ENCODE measurements at regions not wholly inside any gene's neighbourhood (a gene's known extent, or its start where the extent isn't known, plus 50 kb on each side); places are given as distances from the start of the nearest gene placed in this dataset.

GRCh38 chr6:163944897-163945296 lies 530.4 kb downstream of the QKI start:
- no peaks in the 10 kb centered on the region for H3K9me2 ChIP-seq (ENCODE audit: insufficient read depth, low read length)
- no peaks in the 10 kb centered on the region for H3K9me3 ChIP-seq (ENCODE audit: low read length)
- no peak overlapping the region for H3K9ac ChIP-seq (ENCODE audit: low read length)
- H3K36me3 ChIP-seq (ENCODE audit: insufficient read depth, low read length): no peaks in the 10 kb centered on the region
- H3F3A ChIP-seq (ENCODE audit: insufficient read depth, low read length, poor library complexity, severe bottlenecking): peaks cover 11% of the 10 kb centered on the region
- H3K4me2 ChIP-seq (ENCODE audit: low read length): peak overlapping the region; percentile 66
- H3K27ac ChIP-seq (ENCODE audit: low read length): no peak overlapping the region
- no peaks in the 10 kb centered on the region for H3K79me2 ChIP-seq (replicated peaks; ENCODE audit: insufficient read depth, low read length)
- H4K20me1 ChIP-seq (ENCODE audit: insufficient read depth): no peaks in the 10 kb centered on the region
- TF ChIP-seq TAF1 (IDR thresholded peaks at IDR 0.05; ENCODE audit: low read depth): no peak
- no peak for TF ChIP-seq MXI1 (conservative IDR thresholded peaks at IDR 0.05; ENCODE audit: poor library complexity, severe bottlenecking)
- no peak for TF ChIP-seq CTCF (IDR thresholded peaks at IDR 0.05; ENCODE audit: poor library complexity, severe bottlenecking)
- no peak for TF ChIP-seq EP300 (conservative IDR thresholded peaks at IDR 0.05; ENCODE audit: poor library complexity, severe bottlenecking)
- no peak for TF ChIP-seq SMC3 (conservative IDR thresholded peaks at IDR 0.05; ENCODE audit: poor library complexity)
- no peak for TF ChIP-seq EZH2 (IDR thresholded peaks at IDR 0.05; ENCODE audit: borderline replicate concordance, insufficient read depth, low read length, poor library complexity, severe bottlenecking)
- TF ChIP-seq RAD21 (conservative IDR thresholded peaks at IDR 0.05): no peak
- TF ChIP-seq POLR2AphosphoS5 (IDR thresholded peaks at IDR 0.05): no peak
- no peak for TF ChIP-seq REST (IDR thresholded peaks at IDR 0.05; ENCODE audit: borderline replicate concordance)
- H3K27me3 ChIP-seq (ENCODE audit: insufficient read depth, low read depth, low read length): no peaks in the 10 kb centered on the region
- no peak overlapping the region for H2AFZ ChIP-seq (ENCODE audit: low read depth, low read length)
- H3K4me3 ChIP-seq (ENCODE audit: low read length): peak overlapping the region; percentile 32

- Histone ChIP-seq H2AFZ (ENCODE audit: low read depth, low read length) (peak overlapping the region; percentile 19), H3F3A (ENCODE audit: insufficient read depth, low read length, poor library complexity, severe bottlenecking) (peaks cover 11% of the 10 kb centered on the region), H3K27me3 (ENCODE audit: insufficient read depth, low read depth, low read length) (no peaks in the 10 kb centered on the region), H3K4me3 (ENCODE audit: low read length) (peak overlapping the region; percentile 56), H3K9me2 (ENCODE audit: insufficient read depth, low read length) (no peaks in the 10 kb centered on the region), H3K9ac (ENCODE audit: low read length) (peak overlapping the region; percentile 54), H3K27ac (ENCODE audit: low read length) (peak overlapping the region; percentile 78), H3K9me3 (ENCODE audit: low read length) (no peaks in the 10 kb centered on the region), H3K4me2 (ENCODE audit: low read length) (peak overlapping the region; percentile 66), H3K79me2 (replicated peaks; ENCODE audit: insufficient read depth, low read length) (no peaks in the 10 kb centered on the region), H4K20me1 (ENCODE audit: insufficient read depth) (no peaks in the 10 kb centered on the region), H3K36me3 (ENCODE audit: insufficient read depth, low read length) (no peaks in the 10 kb centered on the region)
- TF ChIP-seq MXI1 (conservative IDR thresholded peaks at IDR 0.05; ENCODE audit: poor library complexity, severe bottlenecking): peak; percentile 5
- TF ChIP-seq REST (IDR thresholded peaks at IDR 0.05; ENCODE audit: borderline replicate concordance): peak; percentile 58
- no peak for TF ChIP-seq TAF1 (IDR thresholded peaks at IDR 0.05; ENCODE audit: low read depth)
- no peak for TF ChIP-seq CTCF (IDR thresholded peaks at IDR 0.05; ENCODE audit: poor library complexity, severe bottlenecking)
- no peak for TF ChIP-seq POLR2AphosphoS5 (IDR thresholded peaks at IDR 0.05)
- TF ChIP-seq SMC3 (conservative IDR thresholded peaks at IDR 0.05; ENCODE audit: poor library complexity): no peak
- TF ChIP-seq EP300 (conservative IDR thresholded peaks at IDR 0.05; ENCODE audit: poor library complexity, severe bottlenecking): no peak
- TF ChIP-seq EZH2 (IDR thresholded peaks at IDR 0.05; ENCODE audit: borderline replicate concordance, insufficient read depth, low read length, poor library complexity, severe bottlenecking): no peak
- peak; percentile 45 for TF ChIP-seq RAD21 (conservative IDR thresholded peaks at IDR 0.05)
Observed at GRCh38 chr6:163943607-163944385, 529.3 kb downstream of the QKI start.

Data from neural cell (in vitro differentiated cells).